GM12891 (cell line): ENCODE measurements at regions not wholly inside any gene's neighbourhood (a gene's known extent, or its start where the extent isn't known, plus 50 kb on each side); places are given as distances from the start of the nearest gene placed in this dataset.

Experiments
- POLR2A ChIP-seq: IDR thresholded peaks from 2 replicates; pipeline ENCODE4 v1.6.1; 2011; ENCODE audit warnings: low read depth, low read length, control low read depth
- POLR2AphosphoS5 ChIP-seq: IDR thresholded peaks from 2 replicates; pipeline ENCODE4 v1.6.1; 2011; ENCODE audit warnings: low read depth, low read length, control low read depth
- POU2F2 ChIP-seq: IDR thresholded peaks from 2 replicates; pipeline ENCODE4 v1.6.1; 2011; ENCODE audit warnings: low read depth, mild to moderate bottlenecking, control low read depth, low read length, moderate library complexity
- SPI1 ChIP-seq: IDR thresholded peaks from 2 replicates; pipeline ENCODE4 v1.6.1; 2011; ENCODE audit warnings: low read depth, low read length, control low read depth
- TAF1 ChIP-seq: IDR thresholded peaks from 2 replicates; pipeline ENCODE4 v1.6.1; 2011; ENCODE audit warnings: low read depth, low read length, control low read depth

DNA sequence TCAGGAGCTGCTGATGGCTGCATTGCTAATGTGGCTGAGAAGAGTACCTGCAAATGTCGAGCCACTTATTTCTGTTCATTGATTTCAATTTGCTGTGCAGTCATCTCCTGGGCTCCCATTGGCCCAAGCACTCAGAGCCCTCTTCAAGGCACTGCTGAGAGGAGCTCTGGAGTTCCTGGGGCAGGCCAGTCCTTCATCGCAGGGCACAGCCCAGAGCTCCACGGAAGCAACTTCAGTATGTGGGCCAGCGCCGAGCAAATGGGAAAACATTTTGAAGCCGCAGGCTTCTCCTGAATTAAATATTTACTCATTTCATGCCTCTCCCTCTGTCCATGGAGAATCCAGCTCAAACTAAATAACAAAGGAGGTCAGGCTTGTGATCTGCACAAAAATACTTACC is 383.3 kb downstream of the BCOR start:
- TF ChIP-seq TAF1 (no peak), POLR2AphosphoS5 (no peak), POLR2A (no peak), SPI1 (no peak), POU2F2 (no peak)
